ENCODE measurements at regions not wholly inside any gene's neighbourhood (a gene's known extent, or its start where the extent isn't known, plus 50 kb on each side); places are given as distances from the start of the nearest gene placed in this dataset.

- no peaks in the 10 kb centered on the region for H3K27me3 ChIP-seq (ENCODE audit: control insufficient read depth, insufficient read depth, low read length)
- no peak overlapping the region for H4K5ac ChIP-seq (ENCODE audit: low read depth, low read length)
- no peak overlapping the region for H2AFZ ChIP-seq (replicated peaks; ENCODE audit: low read length, poor library complexity)
- no peak overlapping the region for H2BK120ac ChIP-seq (ENCODE audit: low read depth, low read length)
- H3K56ac ChIP-seq (ENCODE audit: extremely low read depth, insufficient read depth, low read length) = no peak overlapping the region
- H3K79me1 ChIP-seq (ENCODE audit: low read depth in 1 of 2, low read length in 2 of 2) = no peaks in the 10 kb centered on the region
- no peak overlapping the region for H3K9ac ChIP-seq (ENCODE audit: low read depth, low read length)
- H3K18ac ChIP-seq (ENCODE audit: low read depth, low read length) = no peak overlapping the region
- H3K9me3 ChIP-seq (ENCODE audit: control insufficient read depth, insufficient read depth, low read length) = no peaks in the 10 kb centered on the region
- ChIA-PET CTCF (no interaction called here), POLR2A (ENCODE audit: unreplicated experiment) (no interaction called here)
- H3K14ac ChIP-seq (replicated peaks; ENCODE audit: low read depth, low read length) = no peak overlapping the region
- H4K20me1 ChIP-seq (ENCODE audit: insufficient read depth, low read length) = no peaks in the 10 kb centered on the region
- ATAC-seq (ENCODE audit: low read depth) = no peak
- no peak for DNase-seq
- no peaks in the 10 kb centered on the region for H3K4me1 ChIP-seq (ENCODE audit: control insufficient read depth, insufficient read depth, low read length)
- H3K4ac ChIP-seq (ENCODE audit: low read depth, low read length) = no peak overlapping the region
- no peak overlapping the region for H2AK9ac ChIP-seq (replicated peaks; ENCODE audit: low read depth, low read length, poor library complexity)
- no peak overlapping the region for H4K8ac ChIP-seq (ENCODE audit: low read depth in 2 of 2, low read length in 2 of 2)
- BruUV-seq (replicated peaks) = no TSS peak
- H3K23ac ChIP-seq (ENCODE audit: low read depth, low read length) = no peak overlapping the region
- no peaks in the 10 kb centered on the region for H3K36me3 ChIP-seq (ENCODE audit: control insufficient read depth, insufficient read depth, low read length)
- H4K91ac ChIP-seq (ENCODE audit: insufficient read depth, low read depth, low read length) = no peak overlapping the region
- intact Hi-C loops (cut with micrococcal nuclease) (no loop called here), dilution Hi-C loops (cut with HindIII; ENCODE audit: low sequenced_read_pairs, unreplicated experiment) (no loop called here), in situ Hi-C loops (cut with MboI; ENCODE audit: low sequenced_read_pairs) (no loop called here)
- no peak overlapping the region for H2BK20ac ChIP-seq (ENCODE audit: low read depth, low read length)
- TF ChIP-seq FOS (IDR thresholded peaks at IDR 0.05; ENCODE audit: low read depth, low read length) (no peak), NFE2L2 (IDR thresholded peaks at IDR 0.05; ENCODE audit: low read depth, low read length) (no peak), CHD1 (IDR thresholded peaks at IDR 0.05; ENCODE audit: low read depth, low read length) (no peak), USF2 (IDR thresholded peaks at IDR 0.05; ENCODE audit: low read depth, low read length) (no peak), MAFK (IDR thresholded peaks at IDR 0.05; ENCODE audit: low read depth, low read length) (no peak), SMC3 (IDR thresholded peaks at IDR 0.05; ENCODE audit: low read depth, low read length) (no peak), CTCF (conservative IDR thresholded peaks at IDR 0.05; ENCODE audit: low read depth, low read length) (no peak), BHLHE40 (IDR thresholded peaks at IDR 0.05; ENCODE audit: low read depth, low read length) (no peak), ELK1 (IDR thresholded peaks at IDR 0.05; ENCODE audit: borderline replicate concordance, low read depth, low read length) (no peak), POLR2A (IDR thresholded peaks at IDR 0.05; ENCODE audit: low read depth, low read length) (no peak), RAD21 (IDR thresholded peaks at IDR 0.05; ENCODE audit: low read length) (no peak), RFX5 (IDR thresholded peaks at IDR 0.05; ENCODE audit: low read depth, low read length) (no peak), CEBPB (IDR thresholded peaks at IDR 0.05; ENCODE audit: low read depth, low read length) (no peak), RCOR1 (IDR thresholded peaks at IDR 0.05; ENCODE audit: insufficient replicate concordance, low read length) (no peak), MAZ (IDR thresholded peaks at IDR 0.05; ENCODE audit: borderline replicate concordance, low read depth, low read length) (no peak), MXI1 (IDR thresholded peaks at IDR 0.05; ENCODE audit: borderline replicate concordance, low read depth, low read length) (no peak)
- no peak overlapping the region for H2BK5ac ChIP-seq (ENCODE audit: low read depth, low read length, poor library complexity, severe bottlenecking)
- H3K27ac ChIP-seq (ENCODE audit: insufficient read depth, low read length) = no peak overlapping the region
- no peak overlapping the region for H3K4me3 ChIP-seq (ENCODE audit: insufficient read depth, low read depth, low read length)
- no peak overlapping the region for H3K4me2 ChIP-seq (ENCODE audit: low read depth, low read length)
- H2AK5ac ChIP-seq (ENCODE audit: low read depth, low read length) = no peak overlapping the region
- no peaks in the 10 kb centered on the region for H3K9me1 ChIP-seq (ENCODE audit: insufficient read depth, low read length)
- no peak overlapping the region for H2BK15ac ChIP-seq (ENCODE audit: low read depth, low read length)
These were observed 159.1 kb downstream of the LRRC70 start for GRCh38 chr5:62737766-62738165.

Data from IMR-90 (cell line).